ENCODE measurements at regions not wholly inside any gene's neighbourhood (a gene's known extent, or its start where the extent isn't known, plus 50 kb on each side); places are given as distances from the start of the nearest gene placed in this dataset.

GRCh38 chr18:43396266-43396665 lies 119.0 kb upstream of the SYT4 start:
- TF ChIP-seq EP300 (IDR thresholded peaks at IDR 0.05) (no peak), POLR2A (IDR thresholded peaks at IDR 0.05) (no peak)

Measured in gastroesophageal sphincter (tissue), 2 donors.